GM21723 (cell line): ENCODE measurements at regions not wholly inside any gene's neighbourhood (a gene's known extent, or its start where the extent isn't known, plus 50 kb on each side); places are given as distances from the start of the nearest gene placed in this dataset.

Experiments
- ATAC-seq: cut with Tn5 transposase; IDR thresholded peaks from one replicate; pipeline ENCODE4 v1.9.1; 2021; ENCODE audit warnings: mild to moderate bottlenecking, moderate library complexity; ENCODE audit not compliant: unreplicated experiment

GRCh38 chr20:40925829-40926510 lies 102.7 kb upstream of the TOP1 start:
- no peak for ATAC-seq

DNA sequence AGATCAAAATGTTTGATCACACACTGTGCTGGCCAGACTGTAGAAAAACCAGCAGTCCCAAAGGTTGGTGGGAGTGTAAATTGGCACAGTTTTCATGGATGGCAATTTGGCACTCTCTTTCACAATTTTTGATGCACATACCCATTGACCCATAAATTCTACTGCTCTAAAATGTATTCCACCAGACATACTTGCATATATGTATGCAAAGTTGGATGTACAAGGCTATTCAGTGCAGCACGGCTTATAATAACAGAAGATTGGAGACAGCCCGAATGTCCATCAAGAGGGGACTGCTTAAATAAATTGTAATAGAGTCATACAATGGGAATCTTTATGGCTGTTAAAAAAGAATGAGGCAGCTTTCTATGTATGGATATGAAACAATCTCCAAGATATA lies 101.7 kb upstream of the TOP1 start:
- ATAC-seq = no peak

GRCh38 chr20:40930561-40930960 lies 98.1 kb upstream of the TOP1 start:
- no peak for ATAC-seq

- no peak for ATAC-seq
Observed at GRCh38 chr20:40931410-40932044, 97.1 kb upstream of the TOP1 start.

DNA sequence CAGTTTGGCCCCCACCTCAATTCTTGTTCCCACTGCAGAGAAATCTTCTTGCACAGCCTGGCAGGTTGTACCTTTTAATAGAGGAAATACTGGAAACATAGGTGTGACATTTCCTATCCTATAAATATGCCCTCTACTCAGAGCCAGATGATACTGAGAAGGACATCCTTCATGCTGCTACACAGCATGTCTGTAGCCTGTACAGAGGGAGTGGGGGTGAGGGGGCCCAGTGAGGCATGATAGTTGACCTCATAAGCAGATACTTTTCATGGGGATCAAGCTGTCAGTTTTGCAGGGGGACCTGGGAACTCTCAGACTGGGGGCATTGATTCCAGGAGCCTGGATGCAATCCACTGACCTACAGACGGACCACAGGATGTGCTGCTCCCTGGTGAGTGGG lies 96.2 kb upstream of the TOP1 start:
- no peak for ATAC-seq

DNA sequence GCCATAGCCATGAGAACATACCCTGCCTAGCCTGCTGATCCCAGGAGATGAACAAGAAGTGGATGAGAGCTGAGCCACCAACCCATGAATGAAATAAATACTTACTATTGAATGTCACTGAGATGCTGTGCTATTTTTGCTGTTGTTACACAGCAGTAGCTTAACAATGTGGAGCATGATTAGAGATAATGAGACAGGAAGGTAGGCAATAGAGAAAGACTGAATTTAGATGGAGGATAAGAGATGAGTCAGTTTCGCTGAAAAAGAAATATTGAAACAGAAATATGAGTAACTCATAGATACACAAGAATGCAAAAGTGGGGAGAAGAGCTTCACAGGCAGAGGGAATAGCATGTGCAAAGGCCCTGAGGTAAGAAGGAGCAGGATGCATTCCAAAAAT lies 94.9 kb upstream of the TOP1 start:
- no peak for ATAC-seq

DNA sequence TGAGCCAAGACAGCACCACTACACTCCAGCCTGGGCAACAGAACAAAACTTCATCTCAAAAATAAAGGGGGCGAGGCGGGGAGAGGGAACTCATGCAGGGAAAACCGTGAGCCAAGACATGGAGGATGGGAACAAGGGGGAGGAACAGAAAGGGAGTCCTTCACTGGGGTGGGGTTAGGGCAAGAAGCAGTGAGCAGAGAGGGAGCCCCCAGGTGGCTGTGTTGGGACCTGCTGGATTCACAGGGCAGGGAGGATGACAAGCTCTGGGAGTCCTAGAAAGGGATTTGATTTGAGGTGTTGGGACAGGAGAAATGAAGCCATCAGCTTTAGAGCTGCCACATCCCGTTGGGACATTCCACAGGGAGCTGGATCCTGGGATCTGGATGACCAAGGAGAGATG lies 90.6 kb upstream of the TOP1 start:
- no peak for ATAC-seq

GRCh38 chr20:40939667-40940066 lies 89.0 kb upstream of the TOP1 start:
- no peak for ATAC-seq

DNA sequence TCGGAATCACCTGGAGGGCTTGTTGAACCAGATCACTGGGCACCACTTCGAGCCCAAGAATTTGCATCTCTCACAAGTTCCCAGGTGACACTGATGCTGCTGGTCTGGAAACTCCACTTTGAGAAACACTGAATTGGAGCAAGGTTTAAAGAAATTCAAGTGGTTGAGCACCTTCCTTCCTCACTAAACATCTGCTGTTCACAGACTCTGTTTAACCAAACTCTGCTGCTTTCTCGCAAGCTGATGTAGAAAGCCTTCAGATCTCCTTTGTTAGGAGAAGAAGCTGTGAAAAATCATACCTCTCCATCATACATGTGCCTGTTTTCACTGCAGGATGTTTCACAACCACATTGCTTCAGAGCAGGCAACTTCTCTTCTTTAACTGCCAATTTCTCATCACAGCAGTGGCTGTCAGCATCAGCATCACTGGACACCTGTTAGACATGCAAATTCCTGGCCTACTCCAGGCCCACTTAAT lies 87.5 kb upstream of the TOP1 start:
- ATAC-seq = peak; percentile 52

DNA sequence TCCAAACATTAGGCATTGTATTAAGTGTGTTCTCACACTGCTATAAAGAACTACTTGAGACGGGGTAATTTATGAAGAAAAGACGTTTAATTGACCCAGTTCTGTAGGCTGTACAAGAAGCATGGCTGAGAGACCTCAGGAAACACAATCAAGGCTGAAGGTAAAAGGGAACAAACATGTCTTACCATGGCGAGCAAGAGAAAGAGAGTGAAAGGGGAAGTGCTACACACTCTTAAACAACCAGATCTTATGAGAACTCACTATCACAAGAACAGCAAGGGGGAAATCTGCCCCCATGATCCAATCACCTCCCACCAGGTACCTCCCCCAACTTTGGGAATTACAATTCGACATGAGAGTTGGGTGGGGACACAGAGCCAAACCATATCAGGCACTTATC lies 86.6 kb upstream of the TOP1 start:
- ATAC-seq = no peak

GRCh38 chr20:40942775-40943174 lies 85.8 kb upstream of the TOP1 start:
- ATAC-seq = no peak

DNA sequence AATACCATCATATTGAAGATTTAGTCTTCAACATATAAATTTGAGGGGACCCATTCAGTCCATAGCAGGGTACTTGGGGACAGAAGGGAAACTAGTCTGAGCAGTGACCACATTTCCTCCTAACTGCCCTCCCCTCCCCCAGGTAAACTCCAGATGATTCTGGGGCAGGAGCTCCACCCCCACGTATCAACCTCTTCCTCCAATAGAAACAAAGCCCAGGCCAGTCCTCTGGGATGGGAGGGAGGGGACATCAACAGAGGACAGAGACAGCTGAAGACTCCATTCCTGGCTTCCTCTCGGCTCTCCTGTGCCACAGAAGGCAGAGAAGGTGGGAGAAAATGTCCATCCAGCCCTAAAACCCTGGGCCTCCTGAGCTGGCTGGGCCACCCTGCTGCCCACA lies 85.0 kb upstream of the TOP1 start:
- no peak for ATAC-seq

- ATAC-seq = no peak
Observed at GRCh38 chr20:40945189-40945588, 83.4 kb upstream of the TOP1 start.

DNA sequence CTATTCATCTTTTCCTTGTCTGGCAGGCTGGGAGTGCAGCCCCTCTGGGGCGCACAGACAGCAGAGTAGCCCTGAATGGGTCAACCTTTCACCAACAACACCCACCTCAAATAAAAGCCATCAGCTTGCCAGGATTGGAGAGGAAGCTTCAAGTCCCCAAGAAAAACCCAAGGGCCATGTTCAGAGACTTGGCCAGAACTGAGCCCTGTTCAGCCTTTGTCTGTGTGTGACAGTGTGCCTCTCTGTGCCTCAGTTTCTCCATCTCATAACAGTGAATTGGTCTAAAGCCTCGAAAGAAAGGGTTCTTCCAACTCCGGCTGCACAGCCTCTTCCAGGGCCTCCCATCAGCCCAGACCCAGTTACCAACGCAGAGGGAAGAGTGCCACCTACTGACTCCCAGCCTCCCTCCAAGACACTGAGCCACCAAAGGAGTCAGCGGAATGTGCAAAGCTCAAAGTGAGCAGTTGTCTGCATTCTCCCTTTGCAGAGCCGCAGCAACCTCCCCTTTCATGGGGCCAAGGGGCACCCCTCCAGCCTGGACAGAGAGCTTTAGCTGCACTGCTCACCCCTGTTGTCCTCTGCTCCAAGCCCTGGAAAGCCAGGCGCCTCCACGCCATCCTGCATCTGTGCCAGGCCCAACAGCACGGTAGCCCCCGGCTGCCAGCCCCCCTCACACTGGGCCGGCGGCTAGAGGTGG lies 82.7 kb upstream of the TOP1 start:
- ATAC-seq = no peak

DNA sequence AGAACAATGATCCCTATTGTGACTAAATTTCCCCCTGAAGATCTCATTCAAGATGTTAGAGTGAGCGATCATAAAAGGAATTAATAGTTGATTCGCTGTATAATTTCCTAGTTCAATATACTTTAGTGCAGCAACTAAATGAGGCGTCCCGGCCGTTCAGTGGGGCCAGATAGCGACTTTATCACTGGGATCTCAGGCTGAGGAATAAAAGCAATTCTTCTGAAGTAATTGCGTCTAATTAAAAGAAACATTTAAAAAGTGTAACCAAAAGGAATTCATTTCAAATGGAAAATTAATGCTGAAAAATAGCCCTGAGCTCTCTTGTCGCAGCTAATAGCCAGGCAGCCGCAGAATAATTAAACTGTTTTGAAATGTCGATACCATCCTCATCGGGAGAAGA lies 82.2 kb upstream of the TOP1 start:
- no peak for ATAC-seq

GRCh38 chr20:40948465-40949267 lies 80.0 kb upstream of the TOP1 start:
- no peak for ATAC-seq

- ATAC-seq = no peak
Observed at GRCh38 chr20:40949346-40949745, 79.3 kb upstream of the TOP1 start.

- no peak for ATAC-seq
Observed at GRCh38 chr20:40952136-40952535, 76.5 kb upstream of the TOP1 start.

DNA sequence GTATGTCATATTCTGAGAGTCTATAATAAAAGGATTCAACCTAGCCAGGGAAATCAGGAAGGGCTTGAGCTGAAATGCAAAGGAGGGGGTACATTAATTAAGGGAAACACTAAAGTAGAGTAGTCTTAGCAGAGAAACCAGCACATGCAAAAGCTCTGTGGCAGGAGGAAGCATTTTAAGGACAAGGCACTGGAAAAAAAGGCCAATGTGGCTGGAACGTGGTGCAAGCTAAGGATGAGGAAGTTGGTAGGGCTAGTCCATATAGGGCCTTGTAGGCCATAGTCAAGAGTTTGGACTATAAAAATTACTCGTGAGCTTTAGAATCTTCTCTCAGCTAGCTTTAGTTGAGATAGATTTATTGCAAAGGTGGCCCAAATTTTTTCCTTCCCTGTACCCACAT lies 75.2 kb upstream of the TOP1 start:
- ATAC-seq = no peak

- ATAC-seq = no peak
Observed at GRCh38 chr20:40953856-40954255, 74.8 kb upstream of the TOP1 start.

- ATAC-seq = no peak
Observed at GRCh38 chr20:40954521-40955165, 74.0 kb upstream of the TOP1 start.
